ENCODE measurements at regions not wholly inside any gene's neighbourhood (a gene's known extent, or its start where the extent isn't known, plus 50 kb on each side); places are given as distances from the start of the nearest gene placed in this dataset.

- TF ChIP-seq CTCF (IDR thresholded peaks at IDR 0.05; ENCODE audit: poor library complexity) (no peak), EZH2 (IDR thresholded peaks at IDR 0.05; ENCODE audit: borderline replicate concordance) (no peak)
These were observed 263.2 kb downstream of the EN1 start for GRCh38 chr2:118584062-118584749.

All from hepatocyte (in vitro differentiated cells).